A673 (cell line): ENCODE measurements at regions not wholly inside any gene's neighbourhood (a gene's known extent, or its start where the extent isn't known, plus 50 kb on each side); places are given as distances from the start of the nearest gene placed in this dataset.

ENCODE experiments used
- BruUV-seq: library from RNA; stranded (reverse); fragments of 400-500 nt; replicated peaks from 2 replicates; lab custom pipeline; 2021; lab: Mats Ljungman, UMichigan
- CTCF ChIA-PET: fragments of 300-600 bp; sonication (Branson Sonifier 250); formaldehyde crosslinking; loops from one replicate; lab custom pipeline; 2022; ENCODE audit warnings: antibody characterized with exemption; lab: Charles Lee
- POLR2A ChIA-PET: fragments of 300-600 bp; sonication (Branson Sonifier 250); formaldehyde crosslinking; loops from one replicate; lab custom pipeline; 2022; ENCODE audit warnings: antibody characterized with exemption; ENCODE audit not compliant: low non-redundant PET; lab: Charles Lee
- DNase-seq: peaks from one replicate; pipeline ENCODE4 v3.0.0-alpha.2; 2015; ENCODE audit warnings: low spot score
- H3K27ac ChIP-seq: fragments of 200-600 bp; sonication (generic); 2 replicates; pipeline ENCODE4 v1.5.1; 2016; ENCODE audit warnings: mixed run types, low read depth, mild to moderate bottlenecking, mixed read lengths, antibody characterized with exemption, low read length; ENCODE audit not compliant: poor library complexity, severe bottlenecking
- H3K27me3 ChIP-seq: fragments of 200-600 bp; sonication (generic); replicated peaks from 2 replicates; pipeline ENCODE4 v1.6.1; 2017; ENCODE audit warnings: mixed run types, low read depth, mild to moderate bottlenecking, mixed read lengths, antibody characterized with exemption, low read length; ENCODE audit not compliant: insufficient read depth, poor library complexity
- H3K36me3 ChIP-seq: fragments of 200-600 bp; sonication (generic); 2 replicates; pipeline ENCODE4 v1.6.1; 2016; ENCODE audit warnings: mixed run types, mild to moderate bottlenecking, mixed read lengths, antibody characterized with exemption, low read length; ENCODE audit not compliant: insufficient read depth, poor library complexity, severe bottlenecking
- H3K4me1 ChIP-seq: fragments of 200-600 bp; sonication (generic); 2 replicates; pipeline ENCODE4 v1.6.1; 2017; ENCODE audit warnings: mixed run types, mild to moderate bottlenecking, mixed read lengths, antibody characterized with exemption, low read length; ENCODE audit not compliant: insufficient read depth, poor library complexity, severe bottlenecking
- H3K4me3 ChIP-seq: fragments of 200-600 bp; sonication (generic); 2 replicates; pipeline ENCODE4 v1.5.1; 2016; ENCODE audit warnings: low read depth, mixed run types, mild to moderate bottlenecking, mixed read lengths, low read length; ENCODE audit not compliant: poor library complexity, severe bottlenecking
- H3K9me3 ChIP-seq: fragments of 200-600 bp; sonication (generic); 2 replicates; pipeline ENCODE4 v1.6.1; 2016; ENCODE audit warnings: mixed run types, low read depth, mild to moderate bottlenecking, mixed read lengths, antibody characterized with exemption, low read length; ENCODE audit not compliant: poor library complexity, severe bottlenecking
- CTCF ChIP-seq: fragments of 300-800, 200-600 bp; sonication (generic); conservative IDR thresholded peaks from 2 replicates; pipeline ENCODE4 v1.5.1; 2017; ENCODE audit warnings: low read depth, mild to moderate bottlenecking, antibody characterized with exemption, low read length, moderate library complexity, mixed read lengths
- EZH2 ChIP-seq: fragments of 200-600 bp; sonication (generic); IDR thresholded peaks from 2 replicates; pipeline ENCODE4 v1.6.1; 2017; ENCODE audit warnings: borderline replicate concordance, low read depth, mild to moderate bottlenecking, mixed read lengths, antibody characterized with exemption, low read length; ENCODE audit not compliant: poor library complexity, severe bottlenecking
- intact Hi-C: fragments of 100-400 bp; cut with micrococcal nuclease; formaldehyde crosslinking; loops from one replicate; pipeline ENCODE4 v1.10.0; 2022; ENCODE audit not compliant: unreplicated experiment

- H3K27me3 ChIP-seq, result no peaks in the 10 kb centered on the region
- intact Hi-C loops, result no loop called here
- no peak overlapping the region for H3K27ac ChIP-seq
- H3K9me3 ChIP-seq, result no peaks in the 10 kb centered on the region
- H3K36me3 ChIP-seq, result no peaks in the 10 kb centered on the region
- BruUV-seq, result no TSS peak
- no peak overlapping the region for H3K4me3 ChIP-seq
- no peak for DNase-seq
- H3K4me1 ChIP-seq, result no peaks in the 10 kb centered on the region
- ChIA-PET POLR2A (no interaction called here), CTCF (no interaction called here)
- no peak for TF ChIP-seq CTCF
- no peak for TF ChIP-seq EZH2
Observed at GRCh38 chr10:53022611-53023088, 250.1 kb upstream of the MBL2 start.

GRCh38 chr10:53013201-53013810, 240.7 kb upstream of the MBL2 start:
- DNase-seq, result no peak
- H3K4me1 ChIP-seq, result no peaks in the 10 kb centered on the region
- H3K9me3 ChIP-seq, result peaks cover 12% of the 10 kb centered on the region
- intact Hi-C loops, result no loop called here
- no peak overlapping the region for H3K4me3 ChIP-seq
- H3K27me3 ChIP-seq, result no peaks in the 10 kb centered on the region
- TF ChIP-seq EZH2 (no peak), CTCF (no peak)
- ChIA-PET POLR2A (no interaction called here), CTCF (no interaction called here)
- no peak overlapping the region for H3K27ac ChIP-seq
- BruUV-seq, result no TSS peak
- H3K36me3 ChIP-seq, result no peaks in the 10 kb centered on the region

DNA sequence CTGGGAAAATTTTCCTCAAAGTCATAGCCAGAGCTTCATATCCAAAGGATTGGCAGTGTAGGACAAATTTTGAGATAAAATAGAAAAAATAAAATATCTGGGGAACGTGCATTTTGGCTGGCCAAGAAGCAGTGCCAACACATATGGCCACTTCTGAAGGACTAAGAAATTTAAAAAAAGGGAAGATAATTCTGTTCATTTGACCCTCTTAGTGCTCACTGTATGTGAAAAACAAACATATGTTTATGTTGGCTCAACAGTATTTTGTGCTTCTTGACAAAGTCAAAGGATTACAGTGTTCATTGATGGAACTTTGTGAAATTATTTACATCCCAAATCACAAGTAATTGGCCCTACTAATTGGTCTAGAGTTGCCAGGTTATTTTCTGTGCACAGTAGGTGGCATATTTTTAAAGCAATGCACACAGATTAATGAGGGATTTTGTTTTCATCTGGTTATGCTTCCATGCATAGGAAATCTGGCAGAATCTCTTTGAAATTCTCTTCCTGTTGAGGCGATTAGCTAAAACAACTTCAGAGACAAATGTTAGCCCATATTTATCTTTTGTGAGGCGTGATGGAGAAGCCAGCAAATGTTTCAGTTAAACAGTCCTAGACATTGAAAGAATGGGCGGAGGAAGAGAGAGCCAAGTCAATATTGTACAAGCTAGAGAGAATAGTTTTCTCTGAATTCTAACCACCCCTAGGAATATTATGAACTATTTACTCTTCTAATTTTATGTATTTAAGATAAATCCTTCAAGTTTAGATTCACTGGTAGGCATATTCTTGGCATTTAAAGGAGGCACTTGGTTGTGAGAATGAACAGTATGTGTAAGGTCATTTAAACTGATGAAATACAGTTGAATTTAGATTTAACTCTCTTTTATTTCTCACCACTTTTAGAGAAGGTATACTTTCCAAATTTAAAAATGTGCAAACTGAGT, 237.7 kb upstream of the MBL2 start:
- no peak overlapping the region for H3K4me3 ChIP-seq
- H3K36me3 ChIP-seq, result no peaks in the 10 kb centered on the region
- TF ChIP-seq CTCF (no peak), EZH2 (no peak)
- H3K9me3 ChIP-seq, result peaks cover 7% of the 10 kb centered on the region
- intact Hi-C loops, result no loop called here
- no peak overlapping the region for H3K27ac ChIP-seq
- no peaks in the 10 kb centered on the region for H3K4me1 ChIP-seq
- no TSS peak for BruUV-seq
- no peaks in the 10 kb centered on the region for H3K27me3 ChIP-seq
- no peak for DNase-seq
- ChIA-PET POLR2A (no interaction called here), CTCF (no interaction called here)
